HepG2 (cell line): ENCODE measurements at regions not wholly inside any gene's neighbourhood (a gene's known extent, or its start where the extent isn't known, plus 50 kb on each side); places are given as distances from the start of the nearest gene placed in this dataset.

ENCODE experiments used
- ATAC-seq: fragments of 200-7000 bp; cut with Tn5 transposase; 3 replicates; pipeline ENCODE4 v1.9.1; 2020; ENCODE audit warnings: mild to moderate bottlenecking, moderate library complexity
- BruUV-seq: library from RNA; stranded (reverse); fragments of 400-500 nt; replicated peaks from 2 replicates; lab custom pipeline; 2021; lab: Mats Ljungman, UMichigan
- CTCF ChIA-PET: fragments of 300-600 bp; formaldehyde crosslinking; extraction: SDS; loops from one replicate; lab custom pipeline; 2021; ENCODE audit warnings: low total read pairs, inconsistent platforms, low intra/inter-chr PET ratio; lab: Yijun Ruan, JAX
- POLR2A ChIA-PET: fragments of 350-600 bp; sonication (Branson Sonifier 250); formaldehyde crosslinking; loops from one replicate; lab custom pipeline; 2020; ENCODE audit warnings: antibody characterized with exemption, inconsistent platforms; lab: Yijun Ruan, JAX
- DNase-seq: peaks from one replicate; pipeline ENCODE4 v3.0.0-alpha.2; 2015; ENCODE audit warnings: low spot score
- FAIRE-seq: peaks from 3 replicates; lab custom pipeline; 2011; peaks lifted over from hg19 to GRCh38; lab: Jason Lieb, UNC
- H2AFZ ChIP-seq: one replicate; pipeline ENCODE4 v1.6.1; 2011; ENCODE audit warnings: low read length, inconsistent platforms
- H3K27ac ChIP-seq: fragments of 300-600 bp; 3 replicates; pipeline ENCODE4 v1.8.0; 2011; ENCODE audit warnings: mixed run types, mild to moderate bottlenecking, mixed read lengths, low read length, inconsistent platforms; ENCODE audit not compliant: insufficient read depth; ENCODE audit errors: extremely low read length
- H3K27me3 ChIP-seq, 2 experiments: fragments of 200-600 bp in 1 of 2; 2 replicates in 1 of 2; 3 replicates in 1 of 2; pipeline versions ENCODE4 v1.6.0 to v1.8.0; 2011; ENCODE audit warnings: low read length in 2 of 2, mild to moderate bottlenecking in 2 of 2, moderate library complexity in 2 of 2, inconsistent platforms in 1 of 2; ENCODE audit not compliant: insufficient read depth in 2 of 2, control insufficient read depth in 1 of 2
- H3K36me3 ChIP-seq, 2 experiments: fragments of 200-600 bp in 1 of 2; replicated peaks in 1 of 2; 2 replicates in 1 of 2; 3 replicates in 1 of 2; pipeline versions ENCODE4 v1.5.1 to v1.8.0; 2011; ENCODE audit warnings: low read length in 2 of 2, inconsistent platforms in 1 of 2; ENCODE audit not compliant: insufficient read depth in 2 of 2, control insufficient read depth in 1 of 2
- H3K4me1 ChIP-seq: 2 replicates; pipeline ENCODE4 v1.5.1; 2012; ENCODE audit warnings: low read length, inconsistent platforms; ENCODE audit not compliant: insufficient read depth
- H3K4me2 ChIP-seq: 2 replicates; pipeline ENCODE4 v1.6.0; 2011; ENCODE audit warnings: low read depth, low read length, inconsistent platforms
- H3K4me3 ChIP-seq, 3 experiments: fragments of 200-600 bp in 1 of 3; sonication (generic), shearing (Covaris generic) in 1 of 3; replicated peaks in 1 of 3; 2 replicates each; pipeline ENCODE4 v1.5.1; 2011 to 2016; ENCODE audit warnings: low read length in 3 of 3, inconsistent platforms in 2 of 3, low read depth in 2 of 3, mild to moderate bottlenecking in 2 of 3, control low read depth in 1 of 3, mixed read lengths in 1 of 3; ENCODE audit not compliant: insufficient read depth in 1 of 3
- H3K79me2 ChIP-seq: one replicate; pipeline ENCODE4 v1.6.1; 2011; ENCODE audit warnings: low read length, inconsistent platforms; ENCODE audit not compliant: insufficient read depth
- H3K9ac ChIP-seq: 2 replicates; pipeline ENCODE4 v1.6.0; 2011; ENCODE audit warnings: mild to moderate bottlenecking, low read depth, low read length, inconsistent platforms; ENCODE audit not compliant: insufficient read depth
- H3K9me3 ChIP-seq: 2 replicates; pipeline ENCODE4 v1.5.1; 2012; ENCODE audit warnings: mild to moderate bottlenecking, low read length
- H4K20me1 ChIP-seq: 2 replicates; pipeline ENCODE4 v1.6.0; 2011; ENCODE audit warnings: inconsistent platforms, mild to moderate bottlenecking, low read length, moderate library complexity; ENCODE audit not compliant: insufficient read depth
- EED ChIP-seq: sonication (generic); formaldehyde crosslinking; IDR thresholded peaks from 2 replicates; pipeline ENCODE4 v1.5.0; 2020; ENCODE audit warnings: mild to moderate bottlenecking, missing genetic modification reagents
- GZF1 ChIP-seq: sonication (generic); formaldehyde crosslinking; IDR thresholded peaks from 2 replicates; pipeline ENCODE4 v1.5.1; 2020; ENCODE audit warnings: mild to moderate bottlenecking, missing genetic modification reagents
- IRF2 ChIP-seq: IDR thresholded peaks from 2 replicates; pipeline ENCODE4 v1.6.1; 2018; ENCODE audit warnings: missing genetic modification reagents, missing compliant biosample characterization
- KDM5B ChIP-seq: sonication (generic); formaldehyde crosslinking; IDR thresholded peaks from 2 replicates; pipeline ENCODE4 v1.4.0; 2020; ENCODE audit warnings: missing genetic modification reagents, mild to moderate bottlenecking, borderline replicate concordance
- MAFK ChIP-seq, 2 experiments: IDR thresholded peaks in 1 of 2; conservative IDR thresholded peaks in 1 of 2; 2 replicates each; pipeline ENCODE4 v1.6.1; 2011; ENCODE audit warnings: improper control_type of control experiment in 2 of 2, low read length in 2 of 2
- PAF1 ChIP-seq: IDR thresholded peaks from 2 replicates; pipeline ENCODE4 v1.6.1; 2016; ENCODE audit warnings: missing genetic modification reagents, missing compliant biosample characterization
- SNAPC2 ChIP-seq: sonication (generic); formaldehyde crosslinking; IDR thresholded peaks from 2 replicates; pipeline ENCODE4 v1.8.1; 2022; ENCODE audit warnings: mild to moderate bottlenecking, missing genetic modification reagents
- STAG1 ChIP-seq: sonication (generic); formaldehyde crosslinking; IDR thresholded peaks from 2 replicates; pipeline ENCODE4 v1.4.0; 2020; ENCODE audit warnings: missing genetic modification reagents
- ZNF235 ChIP-seq: sonication (generic); formaldehyde crosslinking; IDR thresholded peaks from 2 replicates; pipeline ENCODE4 v1.8.1; 2023; ENCODE audit warnings: mild to moderate bottlenecking, missing genetic modification reagents, borderline replicate concordance
- ZNF34 ChIP-seq: sonication (generic); formaldehyde crosslinking; IDR thresholded peaks from 2 replicates; pipeline ENCODE4 v1.4.0; 2020; ENCODE audit warnings: mild to moderate bottlenecking, missing genetic modification reagents, borderline replicate concordance
- ZNF782 ChIP-seq: sonication (generic); formaldehyde crosslinking; IDR thresholded peaks from 2 replicates; pipeline ENCODE4 v1.4.0; 2020; ENCODE audit warnings: missing genetic modification reagents, mild to moderate bottlenecking, borderline replicate concordance
- WGBS: methylation state at CpG from one replicate; pipeline ENCODE4 v1.1.6; 2017; ENCODE audit warnings: low lambda C conversion rate; 5-methylcytosine and 5-hydroxymethylcytosine counted together
- in situ Hi-C: cut with HindIII; loops from 2 replicates; pipeline ENCODE4 v1.10.0; 2017; ENCODE audit warnings: low pct_unique_long_range_greater_than_20kb; ENCODE audit not compliant: extremely low pct_ligation_motif_present
- intact Hi-C: fragments of 100-400 bp; cut with micrococcal nuclease; formaldehyde crosslinking; loops from one replicate; pipeline ENCODE4 v1.10.0; 2022; ENCODE audit not compliant: unreplicated experiment
- TF ChIP-seq, protein P1 (sequence below): sonication (generic); formaldehyde crosslinking; IDR thresholded peaks from 2 replicates; pipeline ENCODE4 v1.4.0; 2020; ENCODE audit warnings: missing genetic modification reagents, low read depth, mild to moderate bottlenecking, borderline replicate concordance
- TF ChIP-seq, protein P2 (sequence below): sonication (generic); formaldehyde crosslinking; IDR thresholded peaks from 2 replicates; pipeline ENCODE4 v1.5.0; 2020; ENCODE audit warnings: mild to moderate bottlenecking, missing genetic modification reagents, moderate library complexity

DNA sequence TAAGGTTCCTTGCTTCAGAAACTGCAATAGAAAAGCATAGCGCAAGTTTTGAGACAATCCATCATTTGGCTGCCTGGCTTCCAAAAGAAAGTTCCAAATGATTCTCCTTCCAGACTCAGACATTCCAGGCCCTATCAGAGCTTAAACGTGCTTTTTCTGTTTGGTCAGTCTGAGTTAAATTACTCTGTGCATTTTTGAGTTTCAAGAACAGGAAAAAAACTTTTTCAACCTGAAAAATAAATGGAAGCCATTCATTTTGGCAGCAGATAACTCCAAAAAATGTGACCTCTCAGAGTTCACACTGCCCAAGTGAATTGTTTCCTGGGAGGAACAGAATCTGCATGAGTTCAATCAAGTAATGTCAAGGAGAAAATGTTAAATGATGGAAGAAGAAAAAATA, 354.2 kb downstream of the CXCL12 start:
- no TSS peak for BruUV-seq
- Histone ChIP-seq H3K4me3 (no peak overlapping the region), H4K20me1 (no peaks in the 10 kb centered on the region), H3K27ac (no peak overlapping the region), H2AFZ (no peak overlapping the region), H3K4me1 (peaks cover 8% of the 10 kb centered on the region; the same call in 1 of the 2 replicates), H3K4me2 (no peak overlapping the region), H3K36me3 (no peaks in the 10 kb centered on the region), H3K79me2 (no peaks in the 10 kb centered on the region), H3K27me3 (peaks cover 0 to 3% of the 10 kb centered on the region in 2 experiments; a peak in 2 of 5 replicates), H3K9me3 (no peaks in the 10 kb centered on the region), H3K9ac (no peak overlapping the region)
- intact Hi-C loops, result no loop called here
- 48% methylated on average over 2 of the region's 2 CpGs for WGBS
- no peak for ATAC-seq
- ChIA-PET CTCF (no interaction called here), POLR2A (no interaction called here)
- DNase-seq, result no peak
- TF ChIP-seq PAF1, result no peak
- no peak for TF ChIP-seq MAFK (conservative IDR thresholded peaks at IDR 0.05 in 1 of 2, IDR thresholded peaks at IDR 0.05 in 1 of 2; ENCODE audit: low read length in 2 of 2)
- TF ChIP-seq, protein P1, sequence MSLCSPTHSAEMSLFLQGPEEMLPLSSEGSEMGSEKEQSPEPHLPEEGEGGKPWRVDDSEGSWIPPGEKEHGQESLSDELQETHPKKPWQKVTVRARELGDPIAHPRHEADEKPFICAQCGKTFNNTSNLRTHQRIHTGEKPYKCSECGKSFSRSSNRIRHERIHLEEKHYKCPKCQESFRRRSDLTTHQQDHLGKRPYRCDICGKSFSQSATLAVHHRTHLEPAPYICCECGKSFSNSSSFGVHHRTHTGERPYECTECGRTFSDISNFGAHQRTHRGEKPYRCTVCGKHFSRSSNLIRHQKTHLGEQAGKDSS (CRISPR knock-in tag), result no peak
- no peak for TF ChIP-seq EED
- FAIRE-seq, result no peak
- in situ Hi-C loops, result no loop called here

DNA sequence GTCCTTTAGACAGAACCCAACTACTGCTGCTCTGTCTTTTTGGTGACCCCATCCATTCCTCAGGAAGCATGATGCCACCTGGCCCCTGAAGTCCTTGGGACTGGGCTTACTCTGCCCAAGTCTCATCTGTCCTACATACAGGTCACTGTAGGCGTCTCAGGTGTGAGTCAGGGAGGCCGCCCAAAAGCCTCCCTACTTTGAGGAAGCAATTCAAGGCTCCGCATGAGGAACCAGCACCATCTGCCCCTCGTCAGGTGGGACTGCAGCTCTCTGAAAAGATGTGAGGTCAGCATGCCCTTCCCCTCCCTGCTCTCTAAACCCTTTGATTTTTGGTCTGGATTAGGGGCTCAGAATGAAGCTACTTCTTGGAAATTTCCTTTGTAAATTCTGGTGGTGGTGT, 354.8 kb downstream of the CXCL12 start:
- in situ Hi-C loops (no loop called here), intact Hi-C loops (no loop called here)
- Histone ChIP-seq H3K9me3 (no peaks in the 10 kb centered on the region), H3K27me3 (peaks cover 0 to 6% of the 10 kb centered on the region in 2 experiments; a peak in 2 of 5 replicates), H3K4me2 (no peak overlapping the region), H3K79me2 (no peaks in the 10 kb centered on the region), H2AFZ (no peak overlapping the region), H4K20me1 (no peaks in the 10 kb centered on the region), H3K4me3 (no peak overlapping the region), H3K4me1 (peaks cover 8% of the 10 kb centered on the region; the same call in 1 of the 2 replicates), H3K27ac (no peak overlapping the region), H3K36me3 (no peaks in the 10 kb centered on the region), H3K9ac (no peak overlapping the region)
- no TSS peak for BruUV-seq
- ChIA-PET POLR2A (no interaction called here), CTCF (no interaction called here)
- TF ChIP-seq KDM5B (no peak), ZNF782 (CRISPR knock-in tag) (no peak), STAG1 (CRISPR knock-in tag) (peak; percentile 22; the same call in 1 of the 2 replicates), ZNF34 (CRISPR knock-in tag) (no peak), IRF2 (CRISPR knock-in tag) (no peak), GZF1 (CRISPR knock-in tag) (no peak), SNAPC2 (no peak), ZNF235 (no peak)
- TF ChIP-seq, protein P2, sequence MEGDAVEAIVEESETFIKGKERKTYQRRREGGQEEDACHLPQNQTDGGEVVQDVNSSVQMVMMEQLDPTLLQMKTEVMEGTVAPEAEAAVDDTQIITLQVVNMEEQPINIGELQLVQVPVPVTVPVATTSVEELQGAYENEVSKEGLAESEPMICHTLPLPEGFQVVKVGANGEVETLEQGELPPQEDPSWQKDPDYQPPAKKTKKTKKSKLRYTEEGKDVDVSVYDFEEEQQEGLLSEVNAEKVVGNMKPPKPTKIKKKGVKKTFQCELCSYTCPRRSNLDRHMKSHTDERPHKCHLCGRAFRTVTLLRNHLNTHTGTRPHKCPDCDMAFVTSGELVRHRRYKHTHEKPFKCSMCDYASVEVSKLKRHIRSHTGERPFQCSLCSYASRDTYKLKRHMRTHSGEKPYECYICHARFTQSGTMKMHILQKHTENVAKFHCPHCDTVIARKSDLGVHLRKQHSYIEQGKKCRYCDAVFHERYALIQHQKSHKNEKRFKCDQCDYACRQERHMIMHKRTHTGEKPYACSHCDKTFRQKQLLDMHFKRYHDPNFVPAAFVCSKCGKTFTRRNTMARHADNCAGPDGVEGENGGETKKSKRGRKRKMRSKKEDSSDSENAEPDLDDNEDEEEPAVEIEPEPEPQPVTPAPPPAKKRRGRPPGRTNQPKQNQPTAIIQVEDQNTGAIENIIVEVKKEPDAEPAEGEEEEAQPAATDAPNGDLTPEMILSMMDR (CRISPR knock-in tag), result peak; percentile 15; the same call in 1 of the 2 replicates
- ATAC-seq (no peak), FAIRE-seq (no peak), DNase-seq (no peak)
- WGBS, result 57% methylated on average over 2 of the region's 4 CpGs
